ENCODE measurements at regions not wholly inside any gene's neighbourhood (a gene's known extent, or its start where the extent isn't known, plus 50 kb on each side); places are given as distances from the start of the nearest gene placed in this dataset.

DNA sequence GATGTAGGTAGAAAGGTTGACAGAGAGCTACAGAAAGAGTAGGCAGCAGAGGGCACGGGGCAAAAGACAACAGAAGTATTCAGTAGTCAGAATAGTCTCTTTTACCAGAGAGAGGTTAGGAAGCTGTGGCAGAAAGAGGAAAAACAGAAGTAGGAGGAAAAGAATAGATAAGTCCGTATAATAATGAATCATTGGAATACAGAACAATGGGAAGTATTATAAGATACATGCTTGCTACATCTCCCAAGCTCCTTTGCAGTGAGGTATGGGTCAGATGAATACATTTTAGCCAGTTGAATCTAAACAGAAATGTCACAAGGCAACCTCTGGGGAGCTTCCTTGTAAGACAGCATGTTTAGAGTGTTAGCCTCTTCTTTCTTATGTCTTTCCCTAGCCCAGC is 570.5 kb upstream of the CITED2 start:
- TF ChIP-seq, protein P1, sequence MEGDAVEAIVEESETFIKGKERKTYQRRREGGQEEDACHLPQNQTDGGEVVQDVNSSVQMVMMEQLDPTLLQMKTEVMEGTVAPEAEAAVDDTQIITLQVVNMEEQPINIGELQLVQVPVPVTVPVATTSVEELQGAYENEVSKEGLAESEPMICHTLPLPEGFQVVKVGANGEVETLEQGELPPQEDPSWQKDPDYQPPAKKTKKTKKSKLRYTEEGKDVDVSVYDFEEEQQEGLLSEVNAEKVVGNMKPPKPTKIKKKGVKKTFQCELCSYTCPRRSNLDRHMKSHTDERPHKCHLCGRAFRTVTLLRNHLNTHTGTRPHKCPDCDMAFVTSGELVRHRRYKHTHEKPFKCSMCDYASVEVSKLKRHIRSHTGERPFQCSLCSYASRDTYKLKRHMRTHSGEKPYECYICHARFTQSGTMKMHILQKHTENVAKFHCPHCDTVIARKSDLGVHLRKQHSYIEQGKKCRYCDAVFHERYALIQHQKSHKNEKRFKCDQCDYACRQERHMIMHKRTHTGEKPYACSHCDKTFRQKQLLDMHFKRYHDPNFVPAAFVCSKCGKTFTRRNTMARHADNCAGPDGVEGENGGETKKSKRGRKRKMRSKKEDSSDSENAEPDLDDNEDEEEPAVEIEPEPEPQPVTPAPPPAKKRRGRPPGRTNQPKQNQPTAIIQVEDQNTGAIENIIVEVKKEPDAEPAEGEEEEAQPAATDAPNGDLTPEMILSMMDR (IDR thresholded peaks at IDR 0.05; ENCODE audit: insufficient read depth, low read depth, low read length, missing control alignments): no peak
- H3K4me3 ChIP-seq (ENCODE audit: low read length): no peak overlapping the region
- DNase-seq (ENCODE audit: low read depth): no peak

DNA sequence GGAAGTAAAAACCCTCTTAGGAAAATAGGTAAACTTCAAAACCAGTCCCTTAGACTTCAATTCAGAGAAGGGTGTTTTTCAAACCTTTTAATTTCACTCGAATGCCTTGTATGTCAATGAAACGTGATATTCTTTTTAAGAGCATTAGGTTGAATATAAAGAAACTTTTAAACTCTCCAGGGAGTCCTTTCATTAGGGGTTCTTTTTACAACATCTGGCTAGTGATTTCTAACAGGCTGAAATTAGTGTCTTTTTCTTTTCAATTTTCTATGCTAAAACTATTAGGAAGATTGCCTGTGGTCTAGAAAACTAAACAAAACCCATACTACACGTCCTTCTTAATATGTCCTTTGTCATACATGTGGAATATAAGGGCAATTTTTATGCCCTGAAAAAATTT is 569.7 kb upstream of the CITED2 start:
- TF ChIP-seq, protein P1 (IDR thresholded peaks at IDR 0.05; ENCODE audit: insufficient read depth, low read depth, low read length, missing control alignments): no peak
- H3K4me3 ChIP-seq (ENCODE audit: low read length): no peak overlapping the region
- DNase-seq (ENCODE audit: low read depth): no peak

DNA sequence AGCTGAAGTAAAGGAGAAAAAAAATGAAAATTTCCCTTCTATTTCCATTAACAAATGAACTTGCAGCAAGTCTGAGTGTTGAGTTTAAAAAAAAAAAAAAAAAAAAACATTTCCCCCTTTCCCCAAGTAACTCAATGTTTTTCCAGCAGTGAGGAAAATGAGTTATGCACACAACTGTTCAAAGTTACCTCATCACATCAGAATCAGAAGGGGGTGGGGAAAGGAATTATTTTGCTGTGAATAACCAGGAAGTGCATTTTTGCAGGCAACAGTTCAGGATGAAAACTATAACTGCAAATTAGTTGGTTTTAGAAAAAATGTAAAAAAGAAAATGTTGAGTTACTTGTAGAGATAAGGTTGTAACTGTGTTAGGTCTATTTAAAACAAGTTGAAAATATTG is 568.9 kb upstream of the CITED2 start:
- TF ChIP-seq, protein P1 (IDR thresholded peaks at IDR 0.05; ENCODE audit: insufficient read depth, low read depth, low read length, missing control alignments): no peak
- peak; percentile 77 for DNase-seq (ENCODE audit: low read depth)
- H3K4me3 ChIP-seq (ENCODE audit: low read length): no peak overlapping the region

DNA sequence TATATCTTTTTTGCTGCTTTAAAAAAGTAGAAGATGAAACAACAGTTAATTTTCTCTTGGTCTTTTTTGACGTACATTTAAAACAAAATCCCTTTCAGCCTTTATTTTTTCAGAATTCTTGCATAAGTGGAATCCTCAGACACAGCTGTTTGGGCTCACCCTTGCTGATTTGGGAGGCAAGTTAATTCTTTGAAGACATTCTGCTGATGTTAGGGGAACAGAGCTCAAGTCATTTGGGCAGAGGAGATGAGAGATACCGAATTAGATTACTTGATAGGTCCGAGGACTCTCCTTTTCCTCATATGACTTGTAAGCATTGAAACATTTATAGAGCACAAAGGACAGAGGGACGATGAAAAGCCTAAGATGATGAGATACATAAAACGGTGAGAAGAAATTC is 567.9 kb upstream of the CITED2 start:
- no peak for DNase-seq (ENCODE audit: low read depth)
- no peak overlapping the region for H3K4me3 ChIP-seq (ENCODE audit: low read length)
- TF ChIP-seq, protein P1 (IDR thresholded peaks at IDR 0.05; ENCODE audit: insufficient read depth, low read depth, low read length, missing control alignments): no peak

DNA sequence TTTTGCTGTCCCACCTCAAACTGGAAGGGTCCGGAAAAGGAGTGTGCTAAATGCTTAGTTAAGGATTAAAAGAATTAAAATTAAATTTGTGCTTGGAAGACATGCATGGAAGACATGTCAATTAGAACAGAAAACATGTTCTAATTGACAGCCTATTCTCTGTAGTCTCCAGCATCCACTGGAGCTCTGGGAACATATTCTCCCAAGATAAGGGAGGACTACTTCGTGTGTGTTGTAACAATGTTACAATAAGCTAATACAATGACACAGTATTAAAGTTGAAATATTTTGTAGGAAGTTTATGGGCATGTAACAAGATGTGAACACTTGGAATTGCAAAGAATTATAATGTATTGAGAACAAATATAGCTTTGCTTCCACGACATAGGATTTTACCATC is 567.4 kb upstream of the CITED2 start:
- DNase-seq (ENCODE audit: low read depth): no peak
- TF ChIP-seq, protein P1 (IDR thresholded peaks at IDR 0.05; ENCODE audit: insufficient read depth, low read depth, low read length, missing control alignments): no peak
- no peak overlapping the region for H3K4me3 ChIP-seq (ENCODE audit: low read length)

DNA sequence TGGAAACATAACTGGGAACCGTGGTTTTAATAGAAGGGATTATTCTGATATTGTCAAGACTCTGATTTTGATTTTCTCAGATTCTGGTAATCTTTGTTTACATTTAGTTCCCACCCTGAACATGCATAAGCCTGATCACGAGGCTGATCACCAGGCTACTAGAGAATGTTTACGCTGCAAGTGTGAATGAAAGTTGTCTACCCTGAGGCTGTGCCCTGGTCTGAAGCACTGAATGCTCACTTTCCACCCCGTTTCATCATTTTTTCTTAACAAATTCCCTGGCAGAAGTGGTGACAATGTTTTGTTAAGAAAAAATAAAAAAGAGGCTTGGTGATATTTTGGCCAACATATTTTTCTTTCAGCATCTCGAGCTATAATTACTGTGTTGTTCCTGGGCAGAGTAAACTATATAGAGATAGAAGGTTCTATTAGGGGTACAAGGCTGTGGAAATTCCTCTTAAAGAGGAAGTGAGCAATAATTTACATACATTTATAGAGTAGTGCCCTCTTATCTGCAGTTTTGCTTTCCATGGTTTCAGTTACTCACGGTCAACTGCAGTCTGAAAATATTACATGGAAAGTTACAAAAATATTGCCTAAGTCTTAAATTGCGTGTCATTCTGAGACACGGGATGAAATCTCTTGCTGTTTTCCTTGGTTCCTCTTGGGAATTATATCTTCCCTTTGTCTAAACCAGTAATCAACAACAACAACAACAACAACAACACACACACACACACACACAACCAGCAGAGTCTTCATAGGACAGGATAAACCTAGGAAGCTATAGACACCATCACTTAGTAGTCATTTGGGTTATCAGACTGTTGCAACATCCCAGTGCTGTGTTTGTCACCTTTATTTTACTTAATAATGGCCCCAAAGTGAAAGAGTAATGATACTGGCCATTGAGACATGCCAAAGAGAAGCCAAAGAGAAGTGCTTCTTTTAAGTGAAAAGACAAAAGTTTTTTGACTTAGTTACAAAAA is 566.6 kb upstream of the CITED2 start:
- TF ChIP-seq, protein P1 (IDR thresholded peaks at IDR 0.05; ENCODE audit: insufficient read depth, low read depth, low read length, missing control alignments): no peak
- DNase-seq (ENCODE audit: low read depth): peak; percentile 17
- no peak overlapping the region for H3K4me3 ChIP-seq (ENCODE audit: low read length)

Data from epithelial cell of esophagus (primary cell).